IMR-90 (cell line): ENCODE measurements at regions not wholly inside any gene's neighbourhood (a gene's known extent, or its start where the extent isn't known, plus 50 kb on each side); places are given as distances from the start of the nearest gene placed in this dataset.

Experiments used
- ATAC-seq: fragments of 200-7000 bp; cut with Tn5 transposase; 2 replicates; pipeline ENCODE4 v1.9.1; 2020; ENCODE audit warnings: low read depth, mild to moderate bottlenecking, moderate library complexity
- BruUV-seq: library from RNA; stranded (reverse); fragments of 400-500 nt; replicated peaks from 2 replicates; lab custom pipeline; 2021; lab: Mats Ljungman, UMichigan
- CTCF ChIA-PET: fragments of 300-600 bp; formaldehyde crosslinking; extraction: SDS; loops from one replicate; lab custom pipeline; 2021; ENCODE audit warnings: antibody characterized with exemption; lab: Yijun Ruan, JAX
- POLR2A ChIA-PET: fragments of 300-600 bp; sonication (Branson Sonifier 250); formaldehyde crosslinking; loops from one replicate; lab custom pipeline; 2022; ENCODE audit warnings: antibody characterized with exemption; ENCODE audit not compliant: unreplicated experiment; lab: Charles Lee
- DNase-seq: peaks from one replicate; pipeline ENCODE4 v3.0.0; 2013
- H2AFZ ChIP-seq: replicated peaks from 2 replicates; pipeline ENCODE3; 2013; ENCODE audit warnings: low read length, mild to moderate bottlenecking; ENCODE audit not compliant: poor library complexity
- H2AK5ac ChIP-seq: 2 replicates; pipeline ENCODE4 v1.6.1; 2013; ENCODE audit warnings: low read depth, low read length, inconsistent platforms
- H2AK9ac ChIP-seq: replicated peaks from 2 replicates; pipeline ENCODE3; 2013; ENCODE audit warnings: mild to moderate bottlenecking, low read depth, low read length, moderate library complexity; ENCODE audit not compliant: poor library complexity
- H2BK120ac ChIP-seq: 2 replicates; pipeline ENCODE4 v1.6.1; 2013; ENCODE audit warnings: low read depth, low read length, inconsistent platforms
- H2BK15ac ChIP-seq: 3 replicates; pipeline ENCODE4 v1.6.1; 2013; ENCODE audit warnings: low read depth, low read length, inconsistent platforms
- H2BK20ac ChIP-seq: 2 replicates; pipeline ENCODE4 v1.6.1; 2013; ENCODE audit warnings: low read depth, mild to moderate bottlenecking, inconsistent platforms, low read length, moderate library complexity
- H2BK5ac ChIP-seq: 2 replicates; pipeline ENCODE4 v1.6.1; 2013; ENCODE audit warnings: mild to moderate bottlenecking, low read depth, low read length, inconsistent platforms; ENCODE audit not compliant: poor library complexity, severe bottlenecking
- H3K14ac ChIP-seq: replicated peaks from 2 replicates; pipeline ENCODE4 v1.6.1; 2013; ENCODE audit warnings: low read depth, low read length, inconsistent platforms
- H3K18ac ChIP-seq: 2 replicates; pipeline ENCODE4 v1.6.1; 2013; ENCODE audit warnings: low read depth, low read length, control low read depth
- H3K23ac ChIP-seq: 2 replicates; pipeline ENCODE4 v1.6.1; 2013; ENCODE audit warnings: low read depth, low read length, inconsistent platforms
- H3K27ac ChIP-seq: 2 replicates; pipeline ENCODE4 v1.5.1; 2013; ENCODE audit warnings: mild to moderate bottlenecking, control low read depth, low read length; ENCODE audit not compliant: insufficient read depth
- H3K27me3 ChIP-seq: 2 replicates; pipeline ENCODE4 v1.6.1; 2013; ENCODE audit warnings: low read length; ENCODE audit not compliant: control insufficient read depth, insufficient read depth
- H3K36me3 ChIP-seq: 2 replicates; pipeline ENCODE4 v1.6.1; 2013; ENCODE audit warnings: low read length, mixed read lengths; ENCODE audit not compliant: control insufficient read depth, insufficient read depth
- H3K4ac ChIP-seq: 2 replicates; pipeline ENCODE4 v1.6.1; 2013; ENCODE audit warnings: low read depth, low read length, inconsistent platforms
- H3K4me1 ChIP-seq: 2 replicates; pipeline ENCODE4 v1.6.1; 2013; ENCODE audit warnings: low read length, mixed read lengths; ENCODE audit not compliant: control insufficient read depth, insufficient read depth
- H3K4me2 ChIP-seq: 2 replicates; pipeline ENCODE4 v1.6.1; 2013; ENCODE audit warnings: low read depth, mild to moderate bottlenecking, control low read depth, low read length, moderate library complexity
- H3K4me3 ChIP-seq: 2 replicates; pipeline ENCODE4 v1.5.1; 2013; ENCODE audit warnings: low read depth, mild to moderate bottlenecking, control low read depth, low read length, moderate library complexity; ENCODE audit not compliant: insufficient read depth
- H3K56ac ChIP-seq: 2 replicates; pipeline ENCODE4 v1.6.1; 2013; ENCODE audit warnings: low read length, inconsistent platforms; ENCODE audit not compliant: insufficient read depth; ENCODE audit errors: extremely low read depth
- H3K79me1 ChIP-seq, 2 experiments: 2 replicates each; pipeline ENCODE4 v1.6.1; 2013; ENCODE audit warnings: low read length in 2 of 2, inconsistent platforms in 1 of 2, low read depth in 1 of 2
- H3K9ac ChIP-seq: 2 replicates; pipeline ENCODE4 v1.6.1; 2013; ENCODE audit warnings: low read depth, low read length, control low read depth
- H3K9me1 ChIP-seq: 2 replicates; pipeline ENCODE4 v1.6.1; 2013; ENCODE audit warnings: low read length, inconsistent platforms; ENCODE audit not compliant: insufficient read depth
- H3K9me3 ChIP-seq: 2 replicates; pipeline ENCODE4 v1.6.1; 2013; ENCODE audit warnings: low read length; ENCODE audit not compliant: control insufficient read depth, insufficient read depth
- H4K20me1 ChIP-seq: 2 replicates; pipeline ENCODE4 v1.6.1; 2013; ENCODE audit warnings: low read length, inconsistent platforms; ENCODE audit not compliant: insufficient read depth
- H4K5ac ChIP-seq: 2 replicates; pipeline ENCODE4 v1.6.1; 2013; ENCODE audit warnings: mild to moderate bottlenecking, low read depth, low read length, control low read depth
- H4K8ac ChIP-seq, 2 experiments: 2 replicates each; pipeline ENCODE4 v1.6.1; 2013; ENCODE audit warnings: low read depth in 2 of 2, low read length in 2 of 2, control low read depth in 1 of 2, inconsistent platforms in 1 of 2
- H4K91ac ChIP-seq: 2 replicates; pipeline ENCODE4 v1.6.1; 2013; ENCODE audit warnings: low read depth, low read length, inconsistent platforms; ENCODE audit not compliant: insufficient read depth
- BHLHE40 ChIP-seq: fragments of 150-350 bp; IDR thresholded peaks from 2 replicates; pipeline ENCODE4 v1.6.1; 2016; ENCODE audit warnings: mild to moderate bottlenecking, low read depth, low read length
- CEBPB ChIP-seq: IDR thresholded peaks from 2 replicates; pipeline ENCODE4 v1.6.1; 2012; ENCODE audit warnings: low read depth, low read length, improper control_type of control experiment
- CHD1 ChIP-seq: IDR thresholded peaks from 2 replicates; pipeline ENCODE4 v1.6.1; 2012; ENCODE audit warnings: low read depth, low read length, improper control_type of control experiment
- ELK1 ChIP-seq: fragments of 150-350 bp; IDR thresholded peaks from 2 replicates; pipeline ENCODE4 v1.6.1; 2016; ENCODE audit warnings: low read depth, mild to moderate bottlenecking, low read length, moderate library complexity, borderline replicate concordance
- FOS ChIP-seq: fragments of 150-350 bp; IDR thresholded peaks from 2 replicates; pipeline ENCODE4 v1.6.1; 2016; ENCODE audit warnings: low read depth, low read length
- MAFK ChIP-seq: IDR thresholded peaks from 2 replicates; pipeline ENCODE4 v1.6.1; 2012; ENCODE audit warnings: low read depth, low read length, improper control_type of control experiment
- MXI1 ChIP-seq: IDR thresholded peaks from 2 replicates; pipeline ENCODE4 v1.6.1; 2012; ENCODE audit warnings: low read depth, mild to moderate bottlenecking, low read length, moderate library complexity, borderline replicate concordance
- NFE2L2 ChIP-seq: fragments of 150-350 bp; IDR thresholded peaks from 2 replicates; pipeline ENCODE4 v1.6.1; 2016; ENCODE audit warnings: low read depth, mild to moderate bottlenecking, low read length
- POLR2A ChIP-seq: IDR thresholded peaks from 2 replicates; pipeline ENCODE4 v1.6.1; 2012; ENCODE audit warnings: mild to moderate bottlenecking, low read depth, low read length
- RAD21 ChIP-seq: IDR thresholded peaks from 2 replicates; pipeline ENCODE4 v1.6.1; 2012; ENCODE audit warnings: low read length, improper control_type of control experiment
- RCOR1 ChIP-seq: IDR thresholded peaks from 2 replicates; pipeline ENCODE4 v1.6.1; 2012; ENCODE audit warnings: mild to moderate bottlenecking, low read length, improper control_type of control experiment; ENCODE audit not compliant: insufficient replicate concordance
- RFX5 ChIP-seq: IDR thresholded peaks from 2 replicates; pipeline ENCODE4 v1.8.0; 2012; ENCODE audit warnings: low read depth, mild to moderate bottlenecking, low read length, moderate library complexity
- USF2 ChIP-seq: fragments of 150-350 bp; IDR thresholded peaks from 2 replicates; pipeline ENCODE4 v1.6.1; 2017; ENCODE audit warnings: mild to moderate bottlenecking, antibody characterized with exemption, low read length, low read depth
- WGBS, 2 experiments: methylation state at CpG; one replicate each; pipeline versions ENCODE4 v1.1.5 to v1.1.7; 2013; ENCODE audit warnings: missing lambda C conversion rate in 2 of 2; ENCODE audit not compliant: insufficient read length in 1 of 2; ENCODE audit errors: extremely low coverage in 2 of 2; 5-methylcytosine and 5-hydroxymethylcytosine counted together
- dilution Hi-C: fragments of 300-500 bp; cut with HindIII; formaldehyde crosslinking; loops from one replicate; pipeline ENCODE4 v1.14.3; 2018; ENCODE audit warnings: low sequenced_read_pairs; ENCODE audit not compliant: unreplicated experiment
- in situ Hi-C: fragments of 300-500 bp; cut with MboI; formaldehyde crosslinking; loops from 3 replicates; pipeline ENCODE4 v1.14.3; 2019; ENCODE audit warnings: low sequenced_read_pairs, inconsistent platforms, mixed read lengths
- intact Hi-C: fragments of 100-400 bp; cut with micrococcal nuclease; formaldehyde crosslinking; loops from 2 replicates; pipeline ENCODE4 v1.10.0; 2022
- TF ChIP-seq, protein P1 (sequence below): conservative IDR thresholded peaks from 2 replicates; pipeline ENCODE4 v1.5.1; 2012; ENCODE audit warnings: mild to moderate bottlenecking, low read depth, low read length, improper control_type of control experiment

DNA sequence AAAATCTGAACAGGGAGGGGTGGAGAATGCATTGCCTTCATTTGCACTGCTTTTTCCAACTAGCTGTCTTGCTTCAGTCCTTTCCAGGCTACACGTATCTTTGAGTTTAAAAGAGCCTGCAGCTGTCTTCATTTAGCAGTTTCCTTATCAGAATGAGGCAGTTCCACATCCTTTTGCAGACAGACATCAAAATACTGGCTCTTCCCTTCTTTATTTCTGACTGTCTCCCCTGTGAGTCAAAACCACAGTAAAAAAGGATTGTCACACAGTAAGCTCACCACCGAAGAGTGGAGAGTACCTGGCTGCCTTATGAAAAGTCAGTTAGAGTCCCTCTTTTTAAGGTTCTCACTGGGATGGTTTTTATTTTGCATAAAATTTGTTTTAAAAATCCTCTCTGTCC lies 205.5 kb upstream of the CD96 start:
- CTCF ChIA-PET: interaction anchor here (0.5 to 0.9 kb wide), 2 partner anchors 59 to 1569 kb away, joined by 3 to 5 read pairs; no protein-coding TSS in a partner anchor
- TF ChIP-seq ELK1 (no peak), MXI1 (no peak), POLR2A (no peak), NFE2L2 (no peak), MAFK (no peak), CEBPB (no peak), RFX5 (no peak), CHD1 (no peak), USF2 (no peak), RCOR1 (no peak), FOS (no peak), BHLHE40 (no peak), RAD21 (no peak)
- TF ChIP-seq, protein P1, sequence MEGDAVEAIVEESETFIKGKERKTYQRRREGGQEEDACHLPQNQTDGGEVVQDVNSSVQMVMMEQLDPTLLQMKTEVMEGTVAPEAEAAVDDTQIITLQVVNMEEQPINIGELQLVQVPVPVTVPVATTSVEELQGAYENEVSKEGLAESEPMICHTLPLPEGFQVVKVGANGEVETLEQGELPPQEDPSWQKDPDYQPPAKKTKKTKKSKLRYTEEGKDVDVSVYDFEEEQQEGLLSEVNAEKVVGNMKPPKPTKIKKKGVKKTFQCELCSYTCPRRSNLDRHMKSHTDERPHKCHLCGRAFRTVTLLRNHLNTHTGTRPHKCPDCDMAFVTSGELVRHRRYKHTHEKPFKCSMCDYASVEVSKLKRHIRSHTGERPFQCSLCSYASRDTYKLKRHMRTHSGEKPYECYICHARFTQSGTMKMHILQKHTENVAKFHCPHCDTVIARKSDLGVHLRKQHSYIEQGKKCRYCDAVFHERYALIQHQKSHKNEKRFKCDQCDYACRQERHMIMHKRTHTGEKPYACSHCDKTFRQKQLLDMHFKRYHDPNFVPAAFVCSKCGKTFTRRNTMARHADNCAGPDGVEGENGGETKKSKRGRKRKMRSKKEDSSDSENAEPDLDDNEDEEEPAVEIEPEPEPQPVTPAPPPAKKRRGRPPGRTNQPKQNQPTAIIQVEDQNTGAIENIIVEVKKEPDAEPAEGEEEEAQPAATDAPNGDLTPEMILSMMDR: no peak

More for the DNA sequence above, 205.5 kb upstream of the CD96 start:
- Histone ChIP-seq H3K4me2 (peak overlapping the region; percentile 13; the same call in 1 of the 2 replicates), H3K18ac (no peak overlapping the region), H3K9me1 (no peaks in the 10 kb centered on the region), H4K20me1 (no peaks in the 10 kb centered on the region), H2BK20ac (no peak overlapping the region), H3K79me1 (no peaks in the 10 kb centered on the region), H4K5ac (no peak overlapping the region), H3K4ac (no peak overlapping the region), H3K4me3 (no peak overlapping the region), H3K4me1 (no peaks in the 10 kb centered on the region; the same call in 1 of the 2 replicates), H2AK9ac (no peak overlapping the region), H3K56ac (no peak overlapping the region), H3K27me3 (no peaks in the 10 kb centered on the region), H4K91ac (no peak overlapping the region; the same call in 1 of the 2 replicates), H3K36me3 (no peaks in the 10 kb centered on the region), H4K8ac (peak overlapping the region in 1 of 2 experiments; percentile 2; a peak in 1 of 4 replicates), H2BK120ac (no peak overlapping the region), H3K9ac (no peak overlapping the region), H3K23ac (no peak overlapping the region), H3K27ac (no peak overlapping the region), H2AK5ac (no peak overlapping the region), H2BK5ac (no peak overlapping the region), H2BK15ac (0 out of 3 replicates have a peak overlapping the region, but pooled peaks have one; percentile 0), H2AFZ (no peak overlapping the region), H3K9me3 (0 out of 2 replicates have a peak, but pooled peaks cover 5% of the 10 kb centered on the region), H3K14ac (no peak overlapping the region)
- WGBS, 2 experiments: no CpG with 5 or more reads among the region's 2 CpGs
- DNase-seq: peak; percentile 36
- intact Hi-C loops (loop anchor here (5.0 to 10.0 kb wide), 5 partner anchors 144 to 1804 kb away; no protein-coding TSS in a partner anchor), dilution Hi-C loops (no loop called here), in situ Hi-C loops (loop anchor here (10.0 kb wide), 2 partner anchors 242 to 1802 kb away; no protein-coding TSS in a partner anchor)
- POLR2A ChIA-PET: no interaction called here
- no peak for ATAC-seq
- BruUV-seq: no TSS peak
